ENCODE measurements at regions not wholly inside any gene's neighbourhood (a gene's known extent, or its start where the extent isn't known, plus 50 kb on each side); places are given as distances from the start of the nearest gene placed in this dataset.
"Not testable (repeated sequence)": the region's sequence is repeated elsewhere in the genome, so short reads cannot be mapped to it uniquely, and the experiment has no call there.

DNA sequence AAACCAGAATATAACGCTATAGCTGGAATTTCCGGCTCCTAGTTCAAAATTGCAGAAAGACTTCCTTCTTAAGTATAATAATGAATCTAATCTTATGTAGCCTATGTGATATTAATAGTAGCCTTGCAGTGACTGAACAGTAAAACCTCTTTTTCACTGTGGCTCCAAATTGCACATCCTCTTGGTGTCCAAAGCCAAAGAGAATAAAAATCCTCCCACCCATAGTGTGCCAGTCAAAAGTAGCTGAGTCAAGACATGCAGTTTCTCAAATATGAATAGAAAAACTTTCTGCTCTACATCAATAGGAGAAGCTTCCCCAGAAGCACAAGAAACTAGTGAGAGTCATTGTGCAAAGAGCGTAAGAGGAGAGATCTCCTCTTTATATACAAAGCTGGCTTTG, 76.0 kb upstream of the PICALM start:
- no peak for DNase-seq

DNA sequence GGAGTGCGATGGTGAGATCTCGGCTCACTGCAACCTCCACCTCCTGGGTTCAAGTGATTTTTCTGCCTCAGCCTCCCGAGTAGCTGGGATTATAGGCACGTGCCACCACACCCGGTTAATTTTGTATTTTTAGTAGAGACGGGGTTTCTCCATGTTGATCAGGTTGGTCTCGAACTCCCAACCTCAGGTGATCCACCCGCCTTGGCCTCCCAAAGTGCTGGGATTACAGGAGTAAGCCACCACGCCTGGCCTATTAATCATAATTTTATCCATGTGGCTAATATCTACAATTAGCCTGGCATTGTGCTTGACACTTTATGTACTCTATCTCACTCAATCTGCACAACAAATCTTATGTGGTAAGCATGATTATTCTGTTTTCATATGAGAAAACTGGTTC, 75.2 kb upstream of the PICALM start:
- not testable (repeated sequence) for DNase-seq

DNA sequence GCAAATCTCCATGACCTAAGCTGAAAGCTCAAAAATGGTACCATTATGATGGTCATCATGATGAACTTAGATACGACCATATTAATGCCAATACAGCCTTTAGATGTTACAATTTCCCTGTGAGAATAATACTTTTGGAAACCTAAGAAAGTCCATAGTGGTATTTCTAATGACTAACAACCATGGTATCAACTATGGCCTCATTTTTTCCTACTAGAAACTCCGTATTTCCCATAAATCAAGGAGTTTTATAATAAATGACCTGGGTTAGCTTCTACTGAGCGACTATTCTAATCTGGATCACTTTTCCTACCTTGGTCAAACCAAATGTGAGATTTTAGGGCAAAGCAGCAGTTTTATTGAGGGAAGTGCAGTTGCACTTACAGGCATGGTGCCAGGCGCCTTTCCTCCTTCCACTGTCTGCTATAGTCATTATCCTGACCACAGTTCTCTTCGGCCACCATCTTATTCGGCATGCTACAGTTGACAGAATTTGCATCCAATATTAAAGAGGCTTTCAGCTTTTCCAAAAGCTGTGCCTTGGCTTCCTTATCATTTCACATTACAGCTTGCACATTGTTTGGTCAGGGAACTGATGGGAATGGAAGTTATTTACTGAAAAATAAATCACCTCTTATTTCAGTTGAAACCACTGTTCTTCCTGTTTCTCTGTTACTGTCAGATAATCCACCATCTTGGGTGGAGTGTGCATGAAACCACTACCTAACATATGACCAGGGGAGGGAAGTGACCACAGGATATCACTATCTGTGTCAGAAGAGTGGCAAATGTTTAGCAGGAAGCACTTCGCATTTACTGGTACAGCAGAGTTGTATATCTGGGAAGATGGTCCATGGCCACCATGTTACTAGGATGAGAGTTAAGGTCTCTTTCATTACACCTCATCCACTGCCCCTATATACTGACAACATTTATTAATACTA, 74.5 kb upstream of the PICALM start:
- no peak for DNase-seq

- no peak for DNase-seq
Measured at GRCh38 chr11:86142170-86142569, 73.3 kb upstream of the PICALM start.

DNA sequence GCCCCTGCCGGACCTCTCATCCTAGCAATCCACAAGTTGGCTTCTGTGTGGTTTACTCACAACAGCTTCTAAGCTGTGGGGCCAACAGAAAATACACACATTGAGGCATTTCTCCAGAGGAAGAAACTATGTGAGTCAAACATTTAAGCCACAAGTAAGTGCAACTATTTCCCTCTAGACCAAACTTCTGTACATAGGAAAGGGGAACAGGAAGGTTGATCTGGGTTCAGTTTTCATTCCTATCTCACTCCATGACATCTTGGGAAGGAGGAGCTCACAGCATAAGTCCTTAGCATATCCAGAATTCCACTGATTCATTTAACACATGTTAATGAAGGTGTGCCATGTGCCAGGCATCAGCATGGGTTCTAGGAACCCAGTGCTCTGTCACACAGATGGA, 72.8 kb upstream of the PICALM start:
- DNase-seq, result no peak

DNA sequence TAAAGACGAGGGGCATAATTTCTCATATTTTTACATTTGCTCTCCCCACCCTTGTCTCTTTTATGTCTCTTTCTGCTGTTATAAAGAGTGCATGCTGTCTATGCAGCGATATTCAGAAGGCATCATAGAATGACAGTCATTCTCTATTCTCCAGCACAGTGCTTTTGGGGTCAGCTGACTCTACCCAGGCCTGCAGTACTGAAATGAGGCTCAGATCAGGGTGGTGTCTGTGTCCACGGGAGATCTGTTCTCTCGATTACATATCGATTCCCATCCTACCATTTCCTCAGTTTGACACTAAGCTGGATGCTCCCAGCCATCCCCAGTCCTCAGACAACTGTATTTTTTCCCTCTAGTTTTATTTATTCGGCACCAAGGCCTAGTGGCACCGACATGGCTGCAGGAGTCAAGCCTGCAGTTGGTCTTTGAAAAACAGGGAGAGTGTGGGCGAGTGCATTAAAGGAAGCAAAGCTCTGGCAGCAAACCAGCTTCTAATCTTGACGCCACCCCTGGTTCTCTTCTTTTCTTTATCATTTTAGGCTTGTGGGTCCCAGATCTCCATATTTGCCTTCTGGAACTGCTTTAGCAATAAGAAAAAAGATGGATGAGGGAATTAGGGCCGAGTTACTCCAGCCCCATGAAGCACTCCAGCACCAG, 71.6 kb upstream of the PICALM start:
- DNase-seq, result no peak

DNA sequence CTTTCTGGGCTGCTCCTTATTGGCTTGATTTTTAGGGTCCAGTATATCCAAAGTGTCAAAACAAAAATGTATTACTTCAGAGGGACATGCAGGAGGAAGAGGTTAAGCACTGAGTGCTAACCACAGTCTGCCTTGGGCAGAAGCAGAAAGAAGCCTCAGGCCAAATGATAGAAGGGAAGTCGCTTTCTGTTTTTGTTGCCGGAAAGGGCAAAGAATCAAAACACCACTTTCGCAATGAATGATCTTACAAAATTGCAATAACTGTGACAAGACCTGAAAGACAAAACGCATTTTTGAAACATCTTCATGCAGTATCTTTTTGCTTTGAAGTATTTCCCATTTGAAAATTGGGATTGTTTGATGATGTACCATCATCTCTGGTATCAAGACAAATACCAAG, 70.1 kb upstream of the PICALM start:
- DNase-seq, result no peak

DNA sequence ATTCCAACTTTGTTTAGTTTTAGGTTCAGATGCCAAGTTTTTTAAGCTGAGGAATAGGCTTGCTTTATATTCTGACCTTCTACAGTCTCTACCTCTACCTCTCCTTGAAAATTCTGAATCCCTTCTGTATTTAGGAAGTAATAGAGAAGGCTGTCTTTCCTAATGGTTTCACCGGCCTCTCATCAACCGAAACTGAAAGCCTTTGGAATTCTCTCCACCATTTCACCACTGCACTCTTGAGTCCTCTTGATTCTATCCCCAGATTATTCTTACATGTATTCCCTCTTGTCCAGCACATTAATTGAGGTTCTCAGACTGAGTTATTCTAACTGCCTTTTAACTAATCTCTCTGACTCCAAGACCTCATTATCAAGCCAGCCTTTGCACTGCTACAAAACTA, 67.7 kb upstream of the PICALM start:
- no peak for DNase-seq

DNA sequence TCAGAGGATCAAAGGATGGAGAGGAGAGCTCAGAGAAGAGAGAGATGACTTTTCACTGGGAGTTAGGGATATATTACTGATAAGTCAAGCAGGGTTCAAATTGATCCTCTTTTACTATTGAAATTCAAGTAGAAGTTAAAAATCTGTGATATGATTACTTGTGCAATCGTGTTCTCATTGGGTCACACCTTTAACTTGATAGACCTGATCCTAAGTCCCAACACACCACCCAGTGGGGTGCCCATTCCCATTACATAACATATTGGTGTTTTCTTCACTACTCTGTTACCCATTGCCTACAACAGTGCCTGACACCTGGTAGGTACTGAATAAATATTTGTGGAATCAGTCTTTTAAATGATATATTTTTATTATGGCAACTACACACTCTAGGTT, 66.4 kb upstream of the PICALM start:
- DNase-seq, result no peak

DNA sequence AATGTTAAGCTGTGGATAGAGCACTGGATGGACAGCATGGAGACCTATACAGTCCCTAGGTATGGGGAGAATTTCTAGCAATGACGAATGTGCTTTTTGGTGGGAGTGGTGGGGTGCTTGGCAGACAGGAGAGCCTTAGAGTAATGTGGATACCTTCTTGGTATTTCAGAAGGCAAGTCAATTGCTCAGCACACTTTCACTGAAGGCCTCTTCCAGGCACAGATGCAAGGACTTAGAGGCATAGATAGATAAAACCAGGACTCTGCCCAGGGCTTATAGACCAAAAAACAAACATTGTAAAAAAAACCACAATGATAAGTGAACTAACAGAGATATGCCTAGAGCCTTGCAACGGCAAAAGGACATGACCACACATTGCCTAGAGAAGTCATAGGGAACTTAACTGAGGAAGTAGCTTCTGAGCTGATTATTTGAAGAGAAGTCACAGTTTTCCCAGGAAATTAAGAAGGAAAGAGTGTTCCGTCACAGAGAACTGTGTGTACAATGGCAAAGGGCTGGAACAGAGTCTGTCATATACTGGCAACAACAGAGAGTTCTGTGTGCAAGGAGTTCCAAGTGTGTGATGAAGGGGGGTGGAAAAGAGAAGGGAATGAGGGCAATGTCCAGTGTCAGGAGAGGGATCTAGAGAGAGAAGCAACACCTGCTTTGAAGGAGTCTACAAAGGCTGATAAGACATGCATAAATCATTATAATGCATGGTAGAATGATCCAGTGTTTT, 65.9 kb upstream of the PICALM start:
- DNase-seq, result no peak

GRCh38 chr11:86132667-86133249, 63.9 kb upstream of the PICALM start:
- DNase-seq, result no peak

- no peak for DNase-seq
Measured at GRCh38 chr11:86129740-86130540, 61.1 kb upstream of the PICALM start.

DNA sequence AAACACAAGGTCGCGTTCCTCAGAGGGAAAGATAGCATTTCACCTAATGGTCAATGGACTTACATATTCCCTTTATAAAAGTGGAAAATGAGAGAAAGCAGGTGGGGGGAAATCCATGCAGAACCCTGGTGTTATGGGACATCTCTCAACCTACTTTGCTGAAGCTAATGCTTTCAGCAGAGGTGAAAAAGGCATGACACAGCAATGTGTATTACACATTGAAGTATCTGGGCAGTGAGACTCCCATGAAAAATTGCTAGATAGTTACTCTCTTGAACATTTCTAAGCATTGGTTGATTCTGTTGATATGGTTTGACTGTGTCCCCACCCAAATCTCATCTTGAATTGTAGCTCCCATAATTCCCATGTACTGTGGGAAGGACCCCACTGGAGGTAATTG, 60.0 kb upstream of the PICALM start:
- no peak for DNase-seq

DNA sequence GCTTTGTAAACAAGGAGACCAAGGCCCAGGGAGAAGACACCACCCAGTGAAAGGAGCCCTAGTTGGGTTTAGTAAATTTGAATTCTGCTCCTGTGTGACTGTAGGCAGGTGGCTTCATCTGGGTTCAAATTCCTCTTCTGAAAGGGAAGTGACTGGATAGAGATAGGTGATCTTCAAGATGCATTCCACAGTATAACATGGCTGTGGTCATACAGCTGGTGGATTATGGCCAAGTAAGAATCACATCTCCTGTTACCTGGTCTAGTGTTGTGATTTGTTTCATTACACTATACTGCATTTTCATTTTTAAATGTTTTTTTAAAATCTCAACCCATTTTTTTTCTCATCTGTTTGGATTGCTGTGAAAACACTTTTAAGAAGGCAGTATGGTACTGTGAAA, 58.0 kb upstream of the PICALM start:
- DNase-seq, result no peak

GRCh38 chr11:86124251-86125233, 55.7 kb upstream of the PICALM start:
- no peak for DNase-seq

- DNase-seq, result no peak
Measured at GRCh38 chr11:86122773-86123172, 53.9 kb upstream of the PICALM start.

- no peak for DNase-seq
Measured at GRCh38 chr11:86120807-86121206, 51.9 kb upstream of the PICALM start.

- no peak for DNase-seq
Measured at GRCh38 chr11:86119906-86120305, 51.0 kb upstream of the PICALM start.

DNA sequence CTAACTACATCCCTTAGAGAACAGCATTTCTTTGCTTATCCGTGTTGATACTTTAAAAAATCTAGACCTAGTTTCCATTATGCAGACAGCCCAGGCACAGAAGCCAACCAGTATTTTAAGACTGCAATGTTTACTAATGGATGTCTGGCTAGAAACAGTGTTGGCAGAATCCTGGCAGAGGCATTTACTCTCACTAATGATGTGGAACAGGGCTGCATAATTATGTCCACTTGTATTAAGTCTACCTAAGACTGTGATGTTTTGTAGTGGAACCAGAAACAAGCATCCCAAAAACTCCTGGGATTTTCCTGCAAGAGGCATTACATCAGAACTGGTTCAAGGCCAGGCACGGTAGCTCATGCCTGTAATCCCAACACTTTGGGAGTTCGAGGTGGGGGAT, 50.2 kb upstream of the PICALM start:
- no peak for DNase-seq

Data from retina (tissue), 1 donor.